ENCODE measurements at regions not wholly inside any gene's neighbourhood (a gene's known extent, or its start where the extent isn't known, plus 50 kb on each side); places are given as distances from the start of the nearest gene placed in this dataset.
"Not testable (repeated sequence)": the region's sequence is repeated elsewhere in the genome, so short reads cannot be mapped to it uniquely, and the experiment has no call there.

DNA sequence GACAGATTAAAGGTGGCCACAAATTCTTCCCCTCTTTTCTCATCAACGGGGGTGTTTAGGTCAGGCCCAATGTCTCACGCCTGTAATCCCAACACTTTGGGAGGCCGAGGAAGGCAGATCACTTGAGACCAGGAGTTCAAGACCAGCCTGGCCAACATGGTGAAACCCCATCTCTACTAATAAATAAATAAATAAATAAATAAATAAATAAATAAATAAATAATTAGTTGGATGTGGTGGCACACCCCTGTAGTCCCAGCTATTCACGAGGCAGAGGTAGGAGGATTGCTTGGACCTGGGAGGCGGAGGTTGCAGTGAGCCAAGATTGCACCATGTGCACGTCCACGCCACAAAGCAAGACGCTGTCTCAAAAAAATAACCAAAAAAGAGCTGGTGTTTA lies 180.7 kb downstream of the FASLG start:
- not testable (repeated sequence) for DNase-seq

DNA sequence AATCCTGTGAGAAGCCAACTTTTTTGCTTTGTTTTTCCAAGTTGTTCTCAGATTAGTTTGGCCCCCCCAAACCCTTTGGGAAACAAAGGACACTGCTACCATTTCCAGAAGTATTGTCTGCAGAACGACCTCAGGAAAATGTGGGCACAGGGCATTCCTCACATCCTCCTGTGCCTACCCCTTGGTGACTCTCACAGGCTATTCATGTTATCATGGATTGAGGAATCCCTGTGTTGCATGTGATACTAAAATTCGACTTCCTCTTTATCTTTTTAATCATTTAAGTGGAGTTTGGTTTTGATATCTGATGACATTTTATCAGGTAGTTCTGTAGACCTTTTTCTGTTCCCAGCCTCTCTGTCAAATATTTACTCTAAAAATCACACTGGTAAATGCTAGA lies 184.5 kb downstream of the FASLG start:
- no peak for DNase-seq

DNA sequence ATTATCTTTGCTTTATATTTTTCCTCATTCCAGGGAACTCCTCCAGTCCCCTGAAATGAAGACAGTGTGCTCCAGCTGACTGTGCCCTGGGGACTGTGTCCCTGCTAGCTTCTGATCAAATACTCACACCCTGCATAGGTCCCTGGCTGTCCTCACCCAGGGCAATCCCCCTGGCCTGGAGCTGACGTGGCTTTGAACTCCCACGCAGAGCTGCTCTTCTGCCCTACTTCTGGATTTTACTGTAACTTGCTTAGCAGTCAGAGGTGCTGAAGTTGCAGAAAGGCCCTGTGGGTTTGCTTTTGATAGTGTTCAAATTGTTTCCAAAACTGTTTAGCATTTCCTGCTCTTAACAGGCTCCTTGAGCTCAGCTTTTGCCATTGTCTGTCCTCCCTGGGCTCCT lies 186.5 kb downstream of the FASLG start:
- DNase-seq, result peak; percentile 40 to 59

DNA sequence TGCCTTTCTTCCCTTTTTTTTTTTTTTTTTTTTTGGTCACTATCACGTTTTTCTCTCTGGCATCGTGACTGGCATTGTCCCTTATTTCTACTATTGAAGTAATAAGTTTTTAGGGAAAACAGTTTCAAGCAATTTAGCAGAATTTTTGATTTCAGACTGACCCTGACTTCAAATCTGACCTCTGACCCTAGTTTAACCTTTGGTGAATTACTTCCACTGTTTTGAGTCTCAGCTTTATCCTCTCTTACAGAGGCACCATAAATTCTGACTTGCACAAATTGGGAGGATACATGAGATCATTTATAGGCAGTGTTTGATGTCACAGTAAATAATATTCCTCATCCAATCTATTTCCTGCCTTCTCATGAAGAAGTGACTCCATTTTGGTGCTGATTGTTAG lies 187.0 kb downstream of the FASLG start:
- DNase-seq, result no peak

DNA sequence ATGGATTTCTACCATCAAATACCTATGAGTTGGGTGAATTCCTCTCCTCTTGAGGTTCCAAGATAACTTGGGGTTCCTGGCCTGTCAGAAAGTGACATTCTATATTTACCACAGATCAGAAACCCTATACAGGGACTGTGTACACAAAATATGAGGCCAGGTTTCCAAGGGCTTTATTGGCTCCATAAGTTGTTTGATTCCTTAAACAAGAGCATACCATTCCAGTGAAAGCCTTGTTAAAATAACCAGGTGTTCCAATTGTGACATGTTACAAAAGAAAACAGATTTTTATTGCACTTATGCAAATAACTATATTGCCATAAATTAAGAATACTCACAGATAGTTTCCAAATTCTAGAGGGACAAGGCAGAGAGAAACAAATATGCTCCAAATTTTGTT lies 188.9 kb downstream of the FASLG start:
- DNase-seq, result not testable (repeated sequence)

DNA sequence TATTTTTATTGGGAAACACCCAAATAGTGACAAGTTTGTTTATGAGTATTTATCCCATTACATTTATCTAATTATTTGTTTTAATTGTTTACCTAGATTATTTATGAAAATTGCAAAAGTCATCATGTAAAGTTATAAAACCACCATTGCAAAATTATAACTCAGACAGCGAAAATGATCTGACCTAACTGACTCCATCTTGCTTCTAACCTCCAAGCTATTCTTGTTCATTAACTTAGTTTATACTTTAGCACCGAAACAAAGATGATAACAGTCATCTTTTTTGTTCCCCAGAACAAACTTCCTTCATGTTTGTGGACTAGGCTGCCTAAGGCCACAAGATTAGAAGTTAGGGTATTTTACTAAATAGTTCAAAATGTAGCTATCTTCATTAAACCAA lies 190.8 kb downstream of the FASLG start:
- no peak for DNase-seq

DNA sequence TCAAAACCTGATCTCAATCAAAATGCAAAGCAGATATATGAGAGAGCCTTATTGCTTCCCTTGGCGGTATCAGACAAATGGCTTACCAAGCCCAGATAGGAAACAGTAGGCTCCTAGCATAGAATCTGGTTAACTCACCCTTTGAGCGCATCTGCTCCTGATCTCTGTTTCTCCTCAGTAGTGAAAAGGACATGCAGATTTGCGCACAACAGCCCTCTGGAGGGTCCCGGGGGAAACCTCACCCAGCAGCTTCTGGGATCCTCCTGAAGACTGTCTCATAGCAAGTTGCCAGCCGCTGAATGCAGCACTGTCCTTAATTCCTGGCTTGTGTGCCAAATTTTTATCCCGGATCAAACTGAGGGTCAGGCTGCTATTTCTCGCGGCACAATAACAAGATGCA lies 192.2 kb downstream of the FASLG start:
- no peak for DNase-seq

DNA sequence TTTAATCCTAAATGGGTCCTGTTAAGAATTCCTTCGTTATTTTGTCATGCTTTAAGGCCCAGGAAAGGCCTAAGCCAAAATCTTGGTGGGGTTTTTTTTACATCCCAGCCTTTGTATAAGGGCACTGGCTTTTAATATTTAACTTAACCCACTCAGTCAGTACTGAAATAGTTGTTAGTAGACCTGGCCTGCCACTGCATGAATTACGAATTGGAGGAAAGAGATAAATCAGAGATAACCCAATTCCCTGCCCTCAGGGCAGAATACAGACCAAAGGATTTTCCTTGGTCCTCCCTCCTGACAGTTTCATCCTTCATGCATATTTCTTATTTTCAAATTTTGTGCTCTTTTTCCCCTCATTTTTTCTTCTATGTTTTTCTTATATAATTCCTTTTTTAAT lies 193.0 kb downstream of the FASLG start:
- DNase-seq, result no peak

DNA sequence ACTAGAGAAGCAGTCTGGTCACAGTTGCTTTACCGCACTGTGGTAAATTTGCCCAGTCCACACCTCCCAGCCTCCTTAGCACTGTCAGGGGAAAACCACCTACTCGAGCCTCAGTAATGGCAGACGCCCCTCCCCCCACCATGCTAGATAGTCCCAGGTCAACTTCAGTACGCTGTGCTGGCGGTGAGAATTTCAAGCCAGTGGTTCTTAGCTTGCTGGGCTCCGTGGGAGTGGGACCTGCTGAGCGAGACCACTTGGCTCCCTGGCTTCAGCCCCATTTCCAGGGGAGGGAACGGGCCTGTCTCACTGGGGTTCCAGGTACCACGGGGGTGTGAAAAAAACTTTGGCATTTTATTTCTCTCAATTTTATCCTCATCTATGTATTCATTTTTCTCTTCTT lies 194.8 kb downstream of the TNFSF18 start:
- not testable (repeated sequence) for DNase-seq

DNA sequence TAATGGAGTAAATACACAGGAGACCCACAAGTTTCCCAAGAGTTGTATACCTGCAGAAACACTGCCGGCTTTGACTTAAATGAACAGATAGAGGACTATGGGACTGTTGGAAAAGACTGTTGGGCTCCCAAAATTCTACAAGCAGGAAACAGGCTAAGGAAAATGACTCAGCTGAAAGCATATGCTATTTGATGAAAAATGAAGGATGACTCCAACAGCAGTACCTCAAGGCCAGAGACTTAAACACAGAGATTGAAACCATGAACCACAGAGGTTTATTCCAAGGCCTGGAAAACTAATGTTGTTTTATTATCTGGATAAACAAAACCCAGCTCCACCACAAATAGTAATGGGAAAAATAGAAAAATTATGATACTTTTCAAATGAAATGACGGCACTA lies 187.7 kb downstream of the TNFSF18 start:
- no peak for DNase-seq

DNA sequence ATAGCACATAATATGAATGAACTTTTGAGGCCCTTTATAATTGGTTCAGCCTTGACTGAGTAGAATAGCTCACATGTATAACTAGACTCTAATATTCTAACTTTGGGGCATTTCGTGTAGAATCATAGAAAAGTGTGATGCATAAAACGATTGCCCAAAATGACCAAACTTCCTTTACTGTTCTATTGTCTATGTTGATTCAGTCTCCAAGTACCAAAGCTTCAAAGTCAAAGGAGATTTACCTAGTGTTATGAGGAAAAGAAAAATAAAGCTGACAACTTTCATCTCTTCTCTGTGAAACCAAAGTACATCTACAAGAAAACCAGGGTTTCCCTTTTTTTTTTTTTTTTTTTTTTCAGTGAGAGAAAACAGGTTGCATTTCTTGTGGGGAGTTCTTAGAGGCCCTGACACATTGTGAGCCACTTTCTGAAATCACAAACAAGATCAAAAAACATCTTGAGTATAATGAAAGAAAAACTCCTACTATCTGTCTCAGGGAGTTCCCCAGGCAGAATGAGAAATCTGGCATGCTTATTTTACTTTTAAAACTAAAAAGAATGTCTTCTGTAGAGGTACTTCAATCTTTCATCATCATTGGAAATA lies 183.4 kb downstream of the TNFSF18 start:
- no peak for DNase-seq

DNA sequence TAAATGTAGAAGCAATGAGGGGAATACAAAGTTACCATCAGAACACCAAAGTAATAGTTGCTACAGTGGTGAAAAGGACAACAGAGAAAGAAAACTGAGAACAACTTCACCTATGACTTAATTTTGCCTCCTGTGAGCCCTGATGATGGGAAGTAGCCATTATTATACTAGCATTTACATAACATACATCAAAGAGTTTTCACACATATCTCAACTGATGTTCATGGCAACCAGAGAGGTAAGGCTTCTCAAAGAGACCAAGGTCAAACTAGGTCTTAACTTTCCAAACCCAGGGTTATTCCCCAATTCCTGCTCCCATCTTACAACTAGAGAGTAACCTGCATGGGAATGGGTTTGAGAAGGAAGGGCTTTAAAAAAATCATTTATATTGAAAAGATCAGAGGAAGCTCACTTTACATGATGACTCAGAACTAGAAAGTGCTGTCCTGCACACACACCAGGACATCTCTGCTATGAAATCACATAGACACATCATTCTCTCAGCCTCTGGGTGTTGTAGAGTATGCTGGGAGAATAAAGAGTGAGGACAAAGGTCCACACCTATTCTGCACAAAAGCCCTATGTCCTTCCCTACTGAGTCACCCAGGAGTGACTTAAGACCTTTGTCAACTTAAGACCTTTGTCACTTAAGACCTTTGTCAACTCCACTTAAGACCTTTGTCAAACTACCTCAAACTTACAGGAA lies 179.7 kb downstream of the TNFSF18 start:
- DNase-seq, result no peak

DNA sequence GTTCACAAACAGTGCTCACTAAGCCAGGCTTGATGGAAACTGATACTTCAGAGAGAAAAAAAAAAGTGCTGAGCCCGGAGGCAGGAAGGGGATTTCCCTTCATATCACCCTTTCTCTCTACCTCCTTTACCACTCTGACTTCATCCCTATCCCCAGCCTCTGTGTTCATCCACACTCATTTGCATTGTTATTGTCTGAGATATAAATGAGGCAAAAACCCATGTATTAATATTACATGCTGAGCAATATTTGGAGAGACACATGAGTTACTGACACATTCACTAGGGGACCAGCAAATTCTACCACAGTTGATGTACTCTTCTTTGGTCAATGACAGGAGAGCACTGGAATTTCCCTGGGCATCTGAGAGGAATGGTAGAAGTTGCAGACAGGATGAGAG lies 175.8 kb downstream of the TNFSF18 start:
- DNase-seq, result no peak

DNA sequence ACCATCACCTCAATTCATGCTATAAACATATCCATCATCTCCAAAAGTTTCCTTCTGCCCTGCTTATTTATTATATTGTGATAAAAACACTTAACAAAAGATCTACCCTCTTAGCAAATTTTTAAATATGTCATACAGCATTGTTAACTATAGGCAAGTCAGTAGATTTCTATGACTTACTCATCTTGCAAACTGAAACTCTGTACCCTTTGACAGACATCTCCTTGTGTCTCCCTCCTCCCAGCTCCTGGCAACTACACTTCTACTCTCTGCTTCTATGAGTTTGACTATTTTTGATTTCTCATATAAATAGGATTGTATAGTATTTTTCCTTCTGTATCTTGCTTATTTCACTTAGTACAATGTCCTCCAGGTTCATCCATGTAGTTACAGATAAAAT lies 174.8 kb downstream of the TNFSF18 start:
- DNase-seq, result no peak

DNA sequence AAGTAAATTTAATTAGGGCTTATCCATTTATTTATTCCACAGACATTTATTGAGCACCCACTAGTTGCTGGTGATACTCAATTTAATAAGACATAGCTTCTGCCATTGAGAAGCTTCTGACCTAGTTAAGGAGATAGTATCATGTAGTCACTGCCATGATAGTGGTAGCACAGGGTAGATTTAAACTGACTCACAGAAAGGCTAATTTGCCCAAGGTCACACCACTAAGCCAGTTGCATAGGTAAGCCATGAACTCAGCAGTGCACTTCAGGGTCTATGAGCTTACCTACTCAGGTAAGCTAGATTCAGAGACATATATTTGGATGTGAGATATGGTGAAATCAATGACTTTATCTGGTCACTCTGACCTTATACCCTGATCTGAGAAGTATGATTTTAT lies 168.4 kb downstream of the TNFSF18 start:
- DNase-seq, result no peak

DNA sequence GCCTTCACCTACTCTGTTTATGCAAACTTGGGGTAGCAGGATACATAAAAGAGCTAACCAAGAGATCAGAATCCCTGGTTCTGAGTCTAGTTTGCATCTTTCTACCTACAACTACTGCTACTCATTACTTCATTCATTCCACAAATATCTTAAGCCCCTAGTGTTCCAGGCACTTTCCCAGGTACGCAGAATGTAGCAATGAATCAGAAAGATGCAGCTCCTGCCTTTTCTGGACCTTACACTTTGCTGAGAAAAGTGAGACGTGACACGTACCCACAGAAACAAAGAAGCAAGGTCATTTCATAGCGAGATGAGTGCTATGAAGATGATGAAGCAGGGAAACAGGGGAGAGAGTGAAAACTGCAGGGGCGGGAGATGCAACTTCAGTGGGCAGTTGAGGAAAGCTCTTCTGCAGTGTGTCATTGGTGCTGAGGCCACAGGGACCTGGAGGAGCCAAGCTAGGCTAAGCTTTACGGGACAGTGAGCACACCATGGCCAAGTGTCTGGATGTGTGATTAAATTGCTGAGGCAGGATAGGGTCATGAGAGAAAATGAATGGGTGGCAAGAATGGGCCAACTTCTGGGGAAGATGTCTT lies 167.9 kb downstream of the TNFSF18 start:
- DNase-seq, result no peak

DNA sequence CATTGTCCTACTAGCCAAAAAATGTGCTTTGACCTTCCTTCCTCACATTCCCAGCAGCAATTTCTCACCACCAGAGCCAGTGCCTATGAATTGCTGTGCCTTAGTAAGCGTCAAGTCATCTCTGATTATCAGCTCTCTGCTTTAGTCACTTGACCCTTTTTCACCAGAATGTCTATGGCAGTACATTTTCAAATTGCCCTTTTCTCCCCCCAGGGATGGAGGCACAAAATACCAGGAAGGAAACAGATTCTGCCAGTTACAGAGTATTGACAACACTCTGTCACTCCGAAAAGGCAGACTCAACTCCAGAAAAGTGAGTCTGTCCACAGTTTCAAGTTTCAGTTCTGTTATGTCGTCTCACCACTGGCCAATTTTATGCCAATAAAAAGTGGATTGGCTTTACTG lies 167.4 kb downstream of the TNFSF18 start:
- DNase-seq, result no peak

DNA sequence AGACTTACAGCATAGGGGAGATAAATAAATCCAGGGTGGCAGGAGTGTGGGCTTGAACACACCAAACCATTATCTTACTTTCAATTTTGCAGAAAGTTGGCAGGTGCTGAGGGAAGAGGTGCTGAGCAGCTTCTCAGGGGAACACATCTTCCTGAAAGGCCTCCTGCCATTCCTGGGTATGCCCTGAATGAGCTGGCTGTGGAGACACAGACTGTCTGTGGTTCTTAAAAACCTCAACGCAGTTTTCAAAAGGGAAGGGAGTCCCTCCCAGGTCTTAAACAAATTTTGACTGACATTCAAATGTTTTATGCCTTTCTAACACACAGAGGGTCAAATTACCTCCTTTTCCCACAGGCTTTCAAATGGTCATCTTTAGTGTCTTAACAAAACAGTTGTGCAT lies 166.9 kb downstream of the TNFSF18 start:
- DNase-seq, result no peak

DNA sequence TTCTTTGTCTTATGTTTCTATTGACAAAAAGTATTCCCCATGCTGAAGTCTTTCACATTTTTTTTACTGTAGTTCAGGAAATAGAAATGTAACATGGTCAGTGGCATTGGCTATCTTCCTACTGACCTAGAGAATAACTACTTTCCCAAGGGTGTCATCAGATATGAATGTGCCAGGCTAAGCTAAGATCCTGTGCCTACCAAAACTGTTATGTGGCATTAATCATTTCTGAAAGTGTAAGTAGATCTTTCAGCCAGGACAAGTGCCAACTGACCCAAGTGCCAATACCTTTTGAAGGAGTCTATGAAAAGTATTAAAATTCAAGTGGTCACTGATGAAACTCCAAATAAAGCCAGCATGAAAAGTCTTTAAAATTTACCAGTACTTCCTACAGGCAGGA lies 165.3 kb downstream of the TNFSF18 start:
- no peak for DNase-seq

DNA sequence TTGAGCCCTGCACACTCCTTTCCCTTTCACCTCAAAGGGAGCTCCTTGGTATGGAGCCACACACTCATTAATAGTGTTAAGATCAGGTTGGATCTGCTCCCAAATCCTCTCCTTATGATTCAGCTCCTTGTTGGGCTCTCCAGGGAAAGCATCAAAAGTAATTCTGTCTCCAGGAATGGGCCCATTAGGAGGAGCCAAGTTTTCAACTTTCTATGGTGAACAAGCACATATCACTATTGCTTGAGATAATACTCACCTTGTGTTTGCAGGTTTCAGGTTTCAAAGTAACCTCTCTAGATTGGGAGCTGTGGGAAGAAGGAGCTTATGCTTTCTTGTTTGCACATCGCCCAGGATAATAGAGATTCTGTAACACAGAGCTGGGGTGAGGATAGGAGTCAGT lies 164.8 kb downstream of the TNFSF18 start:
- DNase-seq, result no peak

DNA sequence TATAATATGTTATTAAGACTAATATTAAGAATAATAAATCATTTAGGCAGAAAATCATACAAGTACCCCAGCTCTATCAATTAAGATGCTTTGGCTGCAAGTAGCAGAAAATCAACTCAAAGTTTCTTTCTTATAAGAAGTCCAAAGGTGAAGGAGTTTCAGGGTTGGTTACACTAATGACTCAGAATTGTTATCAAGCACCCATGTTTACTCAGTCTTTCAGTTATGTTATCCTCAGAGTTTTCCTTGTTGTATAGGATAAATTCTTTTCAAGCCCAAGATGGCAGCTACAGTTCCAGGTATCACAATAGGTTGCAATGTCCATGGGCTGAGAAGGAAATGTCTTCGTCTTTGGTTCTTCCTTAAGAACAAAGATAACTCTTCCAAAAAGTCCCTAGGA lies 163.6 kb downstream of the TNFSF18 start:
- DNase-seq, result no peak

DNA sequence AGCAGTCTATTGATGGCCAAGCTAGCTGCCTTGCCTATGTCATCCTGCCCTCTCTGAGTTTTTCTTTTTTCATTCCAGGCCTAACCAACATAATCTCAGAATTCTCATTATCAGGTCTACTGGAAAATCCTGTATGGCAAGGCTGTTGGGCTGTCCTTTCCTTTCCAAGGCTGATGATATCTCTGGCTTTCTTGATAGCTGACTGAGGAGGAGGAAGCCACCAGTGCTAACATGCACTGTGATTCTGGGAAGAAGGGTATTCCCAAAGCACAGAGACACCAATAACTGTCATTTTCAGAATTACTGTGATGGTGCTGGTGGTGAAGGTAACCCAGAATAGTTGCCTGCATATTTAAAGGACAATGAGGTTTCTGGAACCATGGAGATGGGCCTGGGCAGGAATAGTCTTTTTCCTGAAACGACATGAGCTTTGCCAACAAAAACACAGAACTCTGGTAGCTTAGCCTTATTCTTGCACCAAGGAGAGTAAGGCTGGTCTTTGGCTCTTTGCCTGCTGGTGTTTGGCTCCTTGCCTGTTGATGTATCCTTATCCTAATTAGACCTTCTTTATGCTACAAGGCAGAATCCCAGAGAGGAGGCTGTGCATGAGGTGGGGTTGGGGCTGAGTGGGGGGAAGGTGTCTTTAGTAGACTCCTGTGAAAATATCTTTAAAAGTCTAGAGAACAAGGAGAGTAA lies 157.4 kb downstream of the TNFSF18 start:
- DNase-seq, result no peak

DNA sequence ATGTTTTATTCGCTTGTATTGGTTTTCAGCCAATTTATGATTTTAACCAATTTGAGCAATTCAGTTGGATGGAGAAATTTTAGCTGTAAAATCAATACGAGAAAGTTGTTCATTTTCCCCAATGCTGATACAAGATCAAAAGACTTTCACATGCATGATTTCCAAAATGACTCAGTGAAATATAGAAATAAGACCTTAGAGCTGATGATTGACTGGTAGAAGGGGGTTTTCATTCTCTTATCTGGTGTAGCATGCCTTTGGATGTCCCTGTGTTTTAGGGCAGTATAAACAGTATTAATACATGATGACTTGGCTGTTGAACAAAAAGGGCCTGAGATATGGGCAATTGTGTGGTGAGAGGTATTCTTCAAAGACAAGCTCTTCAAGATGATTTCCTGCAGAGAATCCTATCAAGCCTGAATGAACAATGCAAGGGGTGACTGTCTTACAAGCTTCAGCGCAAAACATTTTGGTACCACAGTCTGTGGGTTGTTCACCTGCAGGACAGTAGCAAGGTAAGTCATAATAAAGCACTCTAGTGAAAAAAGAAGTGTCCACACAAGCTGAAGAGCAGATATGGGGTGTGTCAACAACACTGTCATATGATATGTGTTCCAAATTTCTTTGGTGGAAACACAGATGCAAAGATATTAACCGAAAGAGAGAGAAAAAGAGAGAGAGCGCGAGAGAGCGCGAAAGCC lies 156.2 kb downstream of the TNFSF18 start:
- DNase-seq, result no peak

Measured in stimulated activated CD4-positive, alpha-beta T cell treated with anti-CD3 and anti-CD28 coated beads, Interleukin-2, amount 100 ng/mL, for 48 hours (primary cell).